ENCODE measurements at regions not wholly inside any gene's neighbourhood (a gene's known extent, or its start where the extent isn't known, plus 50 kb on each side); places are given as distances from the start of the nearest gene placed in this dataset.

GRCh38 chrX:2610246-2611170 lies 80.6 kb upstream of the CD99 start:
- TF ChIP-seq POLR2A (IDR thresholded peaks at IDR 0.05; ENCODE audit: low read depth, low read length) (no peak), CTCF (IDR thresholded peaks at IDR 0.05; ENCODE audit: extremely low read depth in 1 of 2, insufficient read depth in 1 of 2, low read depth in 1 of 2, low read length in 2 of 2) (no peak), POLR2AphosphoS5 (IDR thresholded peaks at IDR 0.05; ENCODE audit: insufficient read depth, low read depth, low read length) (no peak), MAX (IDR thresholded peaks at IDR 0.05; ENCODE audit: insufficient read depth, insufficient read length) (no peak), EZH2 (IDR thresholded peaks at IDR 0.05; ENCODE audit: borderline replicate concordance, low read depth, low read length, severe bottlenecking) (no peak), JUN (IDR thresholded peaks at IDR 0.05; ENCODE audit: borderline replicate concordance, insufficient read depth, insufficient read length, low read depth) (no peak), FOS (IDR thresholded peaks at IDR 0.05; ENCODE audit: borderline replicate concordance, insufficient read depth, low read length) (peak; percentile 45), GATA2 (IDR thresholded peaks at IDR 0.05; ENCODE audit: insufficient read depth, insufficient read length, low read depth, low read length) (peak; percentile 43), MYC (IDR thresholded peaks at IDR 0.05; ENCODE audit: low read depth, low read length) (no peak)

All from endothelial cell of umbilical vein (primary cell).